GM19328 (cell line): ENCODE measurements at regions not wholly inside any gene's neighbourhood (a gene's known extent, or its start where the extent isn't known, plus 50 kb on each side); places are given as distances from the start of the nearest gene placed in this dataset.
"Not testable (repeated sequence)": the region's sequence is repeated elsewhere in the genome, so short reads cannot be mapped to it uniquely, and the experiment has no call there.

Experiments used
- ATAC-seq: cut with Tn5 transposase; IDR thresholded peaks from one replicate; pipeline ENCODE4 v1.9.1; 2021; ENCODE audit warnings: mild to moderate bottlenecking, moderate library complexity; ENCODE audit not compliant: unreplicated experiment

GRCh38 chr13:109983447-109983846 is 197.1 kb upstream of the IRS2 start:
- no peak for ATAC-seq

- ATAC-seq, result no peak
Observed at GRCh38 chr13:109981000-109981399, 194.6 kb upstream of the IRS2 start.

GRCh38 chr13:109979676-109980075 is 193.3 kb upstream of the IRS2 start:
- ATAC-seq, result not testable (repeated sequence)

- ATAC-seq, result no peak
Observed at GRCh38 chr13:109979228-109979627, 192.8 kb upstream of the IRS2 start.

- no peak for ATAC-seq
Observed at GRCh38 chr13:109977212-109977968, 191.0 kb upstream of the IRS2 start.

- no peak for ATAC-seq
Observed at GRCh38 chr13:109976206-109976997, 190.0 kb upstream of the IRS2 start.

- no peak for ATAC-seq
Observed at GRCh38 chr13:109974354-109974753, 188.0 kb upstream of the IRS2 start.

GRCh38 chr13:109973279-109973678 is 186.9 kb upstream of the IRS2 start:
- no peak for ATAC-seq

GRCh38 chr13:109971456-109972090 is 185.2 kb upstream of the IRS2 start:
- ATAC-seq, result no peak

- ATAC-seq, result no peak
Observed at GRCh38 chr13:109971006-109971405, 184.6 kb upstream of the IRS2 start.

GRCh38 chr13:109968876-109969577 is 182.6 kb upstream of the IRS2 start:
- ATAC-seq, result no peak

- ATAC-seq, result no peak
Observed at GRCh38 chr13:109963960-109964563, 177.7 kb upstream of the IRS2 start.

GRCh38 chr13:109963384-109963783 is 177.0 kb upstream of the IRS2 start:
- no peak for ATAC-seq

- ATAC-seq, result no peak
Observed at GRCh38 chr13:109959903-109960302, 173.5 kb upstream of the IRS2 start.

GRCh38 chr13:109957875-109958274 is 171.5 kb upstream of the IRS2 start:
- no peak for ATAC-seq

- no peak for ATAC-seq
Observed at GRCh38 chr13:109955598-109955997, 169.2 kb upstream of the IRS2 start.

GRCh38 chr13:109954441-109954840 is 168.1 kb upstream of the IRS2 start:
- ATAC-seq, result no peak

- ATAC-seq, result no peak
Observed at GRCh38 chr13:109951491-109951890, 165.1 kb upstream of the IRS2 start.

- no peak for ATAC-seq
Observed at GRCh38 chr13:109949397-109949796, 163.0 kb upstream of the IRS2 start.

- ATAC-seq, result no peak
Observed at GRCh38 chr13:109947006-109947405, 160.6 kb upstream of the IRS2 start.
